GM13977 (cell line): ENCODE measurements at regions not wholly inside any gene's neighbourhood (a gene's known extent, or its start where the extent isn't known, plus 50 kb on each side); places are given as distances from the start of the nearest gene placed in this dataset.

Source experiments
- DNase-seq: peaks from one replicate; pipeline ENCODE4 v3.0.0; 2012; ENCODE audit warnings: low spot score
- CTCF ChIP-seq: IDR thresholded peaks from 2 replicates; pipeline ENCODE4 v1.5.1; 2012; ENCODE audit warnings: mild to moderate bottlenecking, control low read depth; ENCODE audit not compliant: insufficient read depth; ENCODE audit errors: extremely low read depth, missing control alignments
- in situ Hi-C: fragments of 300-500 bp; cut with MboI; formaldehyde crosslinking; loops from one replicate; pipeline ENCODE4 v1.12.0; 2022; ENCODE audit warnings: low sequenced_read_pairs, low pct_unique_long_range_greater_than_20kb, mixed read lengths, inconsistent platforms; ENCODE audit not compliant: unreplicated experiment

DNA sequence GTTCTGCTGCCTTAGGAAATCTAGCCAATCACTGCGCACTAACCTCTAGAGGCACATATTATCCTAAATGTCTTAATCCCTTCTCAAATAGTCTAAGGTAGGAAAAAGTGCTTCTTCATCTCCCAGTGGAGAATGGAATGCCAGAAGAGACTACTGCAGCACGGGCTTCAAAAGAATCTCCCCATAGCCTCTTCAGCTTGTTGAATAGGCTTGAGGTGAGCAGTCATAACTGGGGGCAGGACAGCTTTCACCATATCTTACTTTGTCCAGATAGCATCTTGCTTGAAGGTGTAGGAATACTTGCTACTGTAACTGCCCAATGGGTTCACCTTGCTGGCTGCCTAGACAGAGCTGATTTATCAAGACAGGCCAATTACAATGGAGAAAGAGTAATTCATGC lies 88.8 kb downstream of the MBL2 start:
- in situ Hi-C loops = no loop called here
- TF ChIP-seq CTCF = no peak
- no peak for DNase-seq

DNA sequence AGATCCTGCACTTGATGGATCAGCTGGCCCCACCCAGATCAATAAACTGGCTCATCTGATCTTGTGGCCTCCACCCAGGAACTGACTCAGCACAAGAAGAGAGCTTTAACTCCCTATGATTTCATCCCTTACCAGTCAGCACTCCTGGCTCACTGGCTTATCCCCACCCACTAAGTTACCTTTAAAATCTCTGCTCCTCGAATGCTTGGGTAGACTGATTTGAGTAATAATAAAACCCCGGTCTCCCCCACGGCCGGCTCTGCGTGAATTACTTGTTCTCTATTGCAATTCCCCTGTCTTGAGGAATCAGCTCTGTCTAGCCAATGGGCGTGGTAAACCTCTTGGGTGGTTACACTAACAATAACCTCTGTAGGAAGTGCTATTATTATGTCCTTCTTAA lies 83.7 kb downstream of the MBL2 start:
- no peak for TF ChIP-seq CTCF
- DNase-seq = no peak
- in situ Hi-C loops = no loop called here

- no peak for TF ChIP-seq CTCF
- in situ Hi-C loops = no loop called here
- no peak for DNase-seq
Observed at GRCh38 chr10:52696232-52696631, 76.4 kb downstream of the MBL2 start.

DNA sequence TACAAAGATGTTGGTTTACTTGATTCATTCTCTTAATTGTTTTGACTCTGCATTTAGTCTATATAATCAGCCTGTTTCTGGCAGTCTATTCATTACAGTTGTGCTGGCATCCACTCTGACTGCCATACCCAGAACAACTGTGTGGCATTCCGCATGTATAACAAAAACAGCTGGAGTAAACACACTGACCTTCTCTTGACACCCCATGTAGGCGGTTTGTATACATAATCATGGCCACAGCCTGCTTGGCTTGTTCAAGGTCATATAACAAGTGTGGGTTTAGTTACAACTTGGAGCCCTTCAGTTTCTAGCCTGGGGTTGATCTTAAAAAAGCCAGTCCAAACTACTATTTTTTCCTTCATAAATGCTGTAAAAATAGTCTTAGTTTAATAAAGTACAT lies 70.9 kb downstream of the MBL2 start:
- no peak for DNase-seq
- in situ Hi-C loops = no loop called here
- no peak for TF ChIP-seq CTCF

GRCh38 chr10:52703451-52703850 lies 69.1 kb downstream of the MBL2 start:
- in situ Hi-C loops = no loop called here
- no peak for TF ChIP-seq CTCF
- no peak for DNase-seq

DNA sequence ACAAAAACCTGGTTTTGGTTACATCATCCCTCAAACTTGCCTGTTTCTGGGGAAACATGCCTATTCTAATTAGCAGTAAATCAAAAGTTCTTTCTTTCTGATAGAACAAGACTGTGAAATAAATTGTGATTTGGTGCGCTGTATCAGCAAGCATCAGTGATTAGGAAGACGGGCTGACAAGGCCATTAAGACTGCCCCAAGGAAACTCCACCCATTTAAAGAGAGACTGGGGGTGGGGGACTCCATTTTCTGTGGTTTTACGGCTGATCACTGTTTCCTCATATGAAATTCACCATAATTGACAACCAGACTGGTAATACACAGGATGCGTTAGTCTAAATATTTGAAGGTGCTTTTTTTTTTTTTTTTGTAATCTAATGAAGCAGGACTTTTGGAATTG lies 68.7 kb downstream of the MBL2 start:
- no peak for DNase-seq
- no peak for TF ChIP-seq CTCF
- in situ Hi-C loops = no loop called here
